ENCODE measurements at regions not wholly inside any gene's neighbourhood (a gene's known extent, or its start where the extent isn't known, plus 50 kb on each side); places are given as distances from the start of the nearest gene placed in this dataset.

- DNase-seq (ENCODE audit: extremely low read depth, low read depth), result no peak
Measured at GRCh38 chr6:148263961-148264360, 78.7 kb upstream of the SASH1 start.

GRCh38 chr6:148265054-148265453, 77.6 kb upstream of the SASH1 start:
- DNase-seq (ENCODE audit: extremely low read depth, low read depth), result no peak

- no peak for DNase-seq (ENCODE audit: extremely low read depth, low read depth)
Measured at GRCh38 chr6:148269386-148269785, 73.3 kb upstream of the SASH1 start.

GRCh38 chr6:148271711-148272439, 70.8 kb upstream of the SASH1 start:
- no peak for DNase-seq (ENCODE audit: extremely low read depth, low read depth)

- DNase-seq (ENCODE audit: extremely low read depth, low read depth), result no peak
Measured at GRCh38 chr6:148272597-148272996, 70.0 kb upstream of the SASH1 start.

- DNase-seq (ENCODE audit: extremely low read depth, low read depth), result no peak
Measured at GRCh38 chr6:148273962-148274752, 68.5 kb upstream of the SASH1 start.

GRCh38 chr6:148274809-148275208, 67.8 kb upstream of the SASH1 start:
- DNase-seq (ENCODE audit: extremely low read depth, low read depth), result no peak

- no peak for DNase-seq (ENCODE audit: extremely low read depth, low read depth)
Measured at GRCh38 chr6:148285205-148285604, 57.4 kb upstream of the SASH1 start.

GRCh38 chr6:148286563-148286962, 56.1 kb upstream of the SASH1 start:
- DNase-seq (ENCODE audit: extremely low read depth, low read depth), result no peak

- DNase-seq (ENCODE audit: extremely low read depth, low read depth), result no peak
Measured at GRCh38 chr6:148287623-148288333, 54.9 kb upstream of the SASH1 start.

GRCh38 chr6:148288541-148288940, 54.1 kb upstream of the SASH1 start:
- no peak for DNase-seq (ENCODE audit: extremely low read depth, low read depth)

- no peak for DNase-seq (ENCODE audit: extremely low read depth, low read depth)
Measured at GRCh38 chr6:148289153-148289552, 53.5 kb upstream of the SASH1 start.

GRCh38 chr6:148291876-148292275, 50.8 kb upstream of the SASH1 start:
- DNase-seq (ENCODE audit: extremely low read depth, low read depth), result no peak

Small RNA genes in the stretch of these regions (small RNA-seq; reads per million reads assigned to genes)
- gene RNU6-1222P, result 0 reads per million in 2 experiments
